GM12872 (cell line): ENCODE measurements at regions not wholly inside any gene's neighbourhood (a gene's known extent, or its start where the extent isn't known, plus 50 kb on each side); places are given as distances from the start of the nearest gene placed in this dataset.

Experiments
- TF ChIP-seq, protein P1 (sequence below): IDR thresholded peaks from 3 replicates; pipeline ENCODE4 v1.5.1; 2011; ENCODE audit warnings: low read depth, mild to moderate bottlenecking, low read length, moderate library complexity; ENCODE audit not compliant: insufficient read depth

GRCh38 chr11:21968702-21969101 lies 224.2 kb upstream of the ANO5 start:
- TF ChIP-seq, protein P1, sequence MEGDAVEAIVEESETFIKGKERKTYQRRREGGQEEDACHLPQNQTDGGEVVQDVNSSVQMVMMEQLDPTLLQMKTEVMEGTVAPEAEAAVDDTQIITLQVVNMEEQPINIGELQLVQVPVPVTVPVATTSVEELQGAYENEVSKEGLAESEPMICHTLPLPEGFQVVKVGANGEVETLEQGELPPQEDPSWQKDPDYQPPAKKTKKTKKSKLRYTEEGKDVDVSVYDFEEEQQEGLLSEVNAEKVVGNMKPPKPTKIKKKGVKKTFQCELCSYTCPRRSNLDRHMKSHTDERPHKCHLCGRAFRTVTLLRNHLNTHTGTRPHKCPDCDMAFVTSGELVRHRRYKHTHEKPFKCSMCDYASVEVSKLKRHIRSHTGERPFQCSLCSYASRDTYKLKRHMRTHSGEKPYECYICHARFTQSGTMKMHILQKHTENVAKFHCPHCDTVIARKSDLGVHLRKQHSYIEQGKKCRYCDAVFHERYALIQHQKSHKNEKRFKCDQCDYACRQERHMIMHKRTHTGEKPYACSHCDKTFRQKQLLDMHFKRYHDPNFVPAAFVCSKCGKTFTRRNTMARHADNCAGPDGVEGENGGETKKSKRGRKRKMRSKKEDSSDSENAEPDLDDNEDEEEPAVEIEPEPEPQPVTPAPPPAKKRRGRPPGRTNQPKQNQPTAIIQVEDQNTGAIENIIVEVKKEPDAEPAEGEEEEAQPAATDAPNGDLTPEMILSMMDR = no peak

- TF ChIP-seq, protein P1 = no peak
These were observed 223.0 kb upstream of the ANO5 start for GRCh38 chr11:21969841-21970240.

GRCh38 chr11:21975242-21975641 lies 217.6 kb upstream of the ANO5 start:
- TF ChIP-seq, protein P1 = no peak

- TF ChIP-seq, protein P1 = no peak
These were observed 216.7 kb upstream of the ANO5 start for GRCh38 chr11:21976210-21976609.

DNA sequence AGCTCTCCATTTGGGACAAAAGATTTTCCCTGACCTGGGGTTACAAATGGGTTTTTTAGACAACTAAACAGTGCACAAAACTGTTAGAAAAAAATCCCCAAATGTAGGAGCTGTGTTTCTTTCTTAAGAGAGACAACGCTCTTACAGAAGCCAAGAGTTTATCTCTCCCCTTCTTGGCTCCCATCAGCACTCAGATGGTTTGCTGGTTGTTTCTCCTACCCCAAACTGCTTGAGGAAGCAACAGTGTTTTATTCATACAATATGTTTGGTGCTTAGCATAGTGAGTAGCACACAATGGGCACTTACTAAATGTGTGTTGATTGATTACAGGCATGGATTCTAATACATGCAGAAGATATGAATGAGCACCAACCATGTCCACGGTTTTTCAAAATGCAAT lies 209.5 kb upstream of the ANO5 start:
- TF ChIP-seq, protein P1 = no peak

DNA sequence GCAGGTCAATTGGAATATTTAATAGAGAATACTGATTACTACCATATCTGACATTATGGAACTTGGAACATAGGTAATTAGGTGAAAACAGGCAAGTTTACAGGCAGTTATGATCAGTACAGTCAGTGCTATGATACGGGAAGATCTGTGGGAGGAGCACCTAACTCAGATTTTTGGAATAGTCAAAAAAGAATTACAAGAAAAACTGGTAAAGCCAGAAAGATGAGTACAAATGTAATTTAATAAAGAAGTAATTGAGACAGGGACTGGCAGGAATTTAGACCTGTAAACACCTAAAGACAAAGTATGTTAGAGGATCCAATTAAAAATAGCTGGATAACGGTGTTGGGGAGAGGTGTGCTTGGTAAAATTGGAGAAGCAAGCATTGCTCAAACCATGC lies 206.5 kb upstream of the ANO5 start:
- TF ChIP-seq, protein P1 = no peak

DNA sequence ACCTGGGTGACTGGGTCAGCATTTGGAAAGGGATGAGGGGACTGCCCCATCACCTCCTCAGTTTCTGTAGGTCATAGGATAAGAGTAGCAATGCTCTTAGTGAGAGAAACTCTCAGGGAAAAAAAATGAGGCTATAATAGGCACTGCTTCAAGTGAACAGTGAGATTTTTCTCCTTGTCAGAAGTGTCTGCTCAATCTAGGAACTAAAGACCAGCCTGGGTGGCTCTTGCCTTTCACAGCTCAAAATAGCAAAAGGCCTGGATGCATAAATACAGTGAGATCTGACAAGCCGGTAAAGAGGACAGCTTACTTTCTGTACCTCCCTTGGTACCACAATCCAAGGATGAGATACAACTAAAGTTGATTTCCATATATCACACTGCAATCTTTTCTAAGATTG lies 205.6 kb upstream of the ANO5 start:
- TF ChIP-seq, protein P1 = no peak

DNA sequence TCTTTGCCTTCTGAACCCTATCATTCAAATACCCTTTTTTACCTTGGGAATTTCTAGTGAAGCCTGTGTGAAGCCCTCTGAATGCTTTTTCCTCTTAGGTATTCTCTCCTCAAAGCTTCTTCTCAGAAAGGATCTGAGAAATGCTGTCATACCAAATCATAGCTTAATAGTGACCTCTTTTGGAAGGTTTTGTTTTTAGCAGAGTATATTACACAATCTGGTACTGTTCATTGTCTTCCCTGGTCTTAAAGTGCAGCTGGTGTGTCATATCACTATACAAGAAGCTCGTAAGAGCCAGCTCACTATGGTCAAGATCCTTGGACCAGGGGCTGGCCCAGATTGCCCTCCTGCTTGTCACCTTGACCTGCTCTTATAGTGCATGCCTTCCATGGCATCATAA lies 204.4 kb upstream of the ANO5 start:
- TF ChIP-seq, protein P1 = no peak
